ENCODE measurements at regions not wholly inside any gene's neighbourhood (a gene's known extent, or its start where the extent isn't known, plus 50 kb on each side); places are given as distances from the start of the nearest gene placed in this dataset.

DNA sequence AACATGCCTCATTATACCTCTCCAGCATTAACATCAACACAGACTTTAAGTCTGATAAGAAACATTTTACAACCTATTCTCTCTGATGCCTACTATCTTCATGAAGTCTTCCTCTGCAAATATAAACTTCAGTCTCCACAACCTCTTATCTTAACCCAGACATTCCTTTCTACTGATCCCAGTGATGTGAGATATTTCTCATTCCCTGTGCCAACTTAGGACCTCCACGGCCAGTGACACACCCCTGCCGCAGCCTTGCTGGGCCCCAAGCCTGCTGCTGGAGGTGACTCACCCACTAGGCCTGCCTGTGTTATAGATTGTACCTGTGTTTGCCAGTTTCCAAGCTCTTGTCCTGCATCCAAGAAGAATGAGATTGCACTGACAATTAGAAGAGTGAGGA lies 734.5 kb upstream of the CADM2 start (continued):
- TF ChIP-seq PATZ1 (CRISPR knock-in tag; IDR thresholded peaks at IDR 0.05; ENCODE audit: borderline replicate concordance) (no peak), ISL1 (CRISPR knock-in tag; IDR thresholded peaks at IDR 0.05) (no peak), RARB (CRISPR knock-in tag; IDR thresholded peaks at IDR 0.05) (no peak), ZNF565 (CRISPR knock-in tag; conservative IDR thresholded peaks at IDR 0.05; ENCODE audit: low read depth) (no peak), TSHZ2 (CRISPR knock-in tag; IDR thresholded peaks at IDR 0.05) (no peak), PPARA (CRISPR knock-in tag; IDR thresholded peaks at IDR 0.05; ENCODE audit: borderline replicate concordance) (no peak), ZNF70 (CRISPR knock-in tag; IDR thresholded peaks at IDR 0.05) (no peak), ZC3H10 (CRISPR knock-in tag; IDR thresholded peaks at IDR 0.05) (no peak), CSDC2 (CRISPR knock-in tag; IDR thresholded peaks at IDR 0.05) (no peak)

- TF ChIP-seq, protein P1, sequence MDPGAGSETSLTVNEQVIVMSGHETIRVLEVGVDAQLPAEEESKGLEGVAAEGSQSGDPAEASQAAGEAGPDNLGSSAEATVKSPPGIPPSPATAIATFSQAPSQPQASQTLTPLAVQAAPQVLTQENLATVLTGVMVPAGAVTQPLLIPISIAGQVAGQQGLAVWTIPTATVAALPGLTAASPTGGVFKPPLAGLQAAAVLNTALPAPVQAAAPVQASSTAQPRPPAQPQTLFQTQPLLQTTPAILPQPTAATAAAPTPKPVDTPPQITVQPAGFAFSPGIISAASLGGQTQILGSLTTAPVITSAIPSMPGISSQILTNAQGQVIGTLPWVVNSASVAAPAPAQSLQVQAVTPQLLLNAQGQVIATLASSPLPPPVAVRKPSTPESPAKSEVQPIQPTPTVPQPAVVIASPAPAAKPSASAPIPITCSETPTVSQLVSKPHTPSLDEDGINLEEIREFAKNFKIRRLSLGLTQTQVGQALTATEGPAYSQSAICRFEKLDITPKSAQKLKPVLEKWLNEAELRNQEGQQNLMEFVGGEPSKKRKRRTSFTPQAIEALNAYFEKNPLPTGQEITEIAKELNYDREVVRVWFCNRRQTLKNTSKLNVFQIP (CRISPR knock-in tag; IDR thresholded peaks at IDR 0.05; ENCODE audit: borderline replicate concordance, low read depth) = no peak
- TF ChIP-seq OSR1 (CRISPR knock-in tag; IDR thresholded peaks at IDR 0.05) = no peak
- TF ChIP-seq ZC3H10 (CRISPR knock-in tag; IDR thresholded peaks at IDR 0.05) = no peak
- TF ChIP-seq SNAI2 (CRISPR knock-in tag; IDR thresholded peaks at IDR 0.05) = no peak
- TF ChIP-seq, protein P2, sequence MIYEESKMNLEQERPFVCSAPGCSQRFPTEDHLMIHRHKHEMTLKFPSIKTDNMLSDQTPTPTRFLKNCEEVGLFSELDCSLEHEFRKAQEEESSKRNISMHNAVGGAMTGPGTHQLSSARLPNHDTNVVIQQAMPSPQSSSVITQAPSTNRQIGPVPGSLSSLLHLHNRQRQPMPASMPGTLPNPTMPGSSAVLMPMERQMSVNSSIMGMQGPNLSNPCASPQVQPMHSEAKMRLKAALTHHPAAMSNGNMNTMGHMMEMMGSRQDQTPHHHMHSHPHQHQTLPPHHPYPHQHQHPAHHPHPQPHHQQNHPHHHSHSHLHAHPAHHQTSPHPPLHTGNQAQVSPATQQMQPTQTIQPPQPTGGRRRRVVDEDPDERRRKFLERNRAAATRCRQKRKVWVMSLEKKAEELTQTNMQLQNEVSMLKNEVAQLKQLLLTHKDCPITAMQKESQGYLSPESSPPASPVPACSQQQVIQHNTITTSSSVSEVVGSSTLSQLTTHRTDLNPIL (CRISPR knock-in tag; IDR thresholded peaks at IDR 0.05; ENCODE audit: low read depth) = no peak
- TF ChIP-seq ISL1 (CRISPR knock-in tag; IDR thresholded peaks at IDR 0.05) = no peak
- no peak for TF ChIP-seq ZFP30 (CRISPR knock-in tag; IDR thresholded peaks at IDR 0.05)
- TF ChIP-seq TSHZ2 (CRISPR knock-in tag; IDR thresholded peaks at IDR 0.05) = no peak
- TF ChIP-seq GLIS3 (CRISPR knock-in tag; IDR thresholded peaks at IDR 0.05) = no peak
- TF ChIP-seq ZNF565 (CRISPR knock-in tag; conservative IDR thresholded peaks at IDR 0.05; ENCODE audit: low read depth) = no peak
Observed at GRCh38 chr3:84236261-84236660, 722.5 kb upstream of the CADM2 start.

DNA sequence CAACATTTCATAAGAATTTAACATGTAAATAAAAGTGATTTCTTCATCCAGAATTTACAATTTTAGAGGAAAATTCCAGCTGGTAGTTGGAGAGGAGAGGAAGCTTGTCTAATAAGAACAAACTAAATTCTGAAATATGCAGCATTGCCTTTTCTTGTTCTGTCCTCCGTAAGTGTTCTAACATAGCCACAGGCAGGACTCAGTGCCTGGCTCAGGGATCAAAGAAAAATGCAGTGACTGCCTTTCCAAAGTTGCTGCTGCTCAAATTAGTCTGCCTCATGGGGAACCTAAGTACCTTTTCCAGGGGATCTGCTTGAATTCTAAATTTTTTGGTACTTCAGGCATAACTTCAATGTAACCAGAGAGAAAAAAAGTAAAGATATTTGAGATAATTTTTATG lies 713.0 kb upstream of the CADM2 start:
- no peak for ATAC-seq
- TF ChIP-seq ZNF70 (CRISPR knock-in tag; IDR thresholded peaks at IDR 0.05) (no peak), ZC3H10 (CRISPR knock-in tag; IDR thresholded peaks at IDR 0.05) (no peak), TSHZ2 (CRISPR knock-in tag; IDR thresholded peaks at IDR 0.05) (no peak)

More at GRCh38 chr3:84236261-84236660, 722.5 kb upstream of the CADM2 start:
- no peak for ATAC-seq
